ENCODE measurements at regions not wholly inside any gene's neighbourhood (a gene's known extent, or its start where the extent isn't known, plus 50 kb on each side); places are given as distances from the start of the nearest gene placed in this dataset.

DNA sequence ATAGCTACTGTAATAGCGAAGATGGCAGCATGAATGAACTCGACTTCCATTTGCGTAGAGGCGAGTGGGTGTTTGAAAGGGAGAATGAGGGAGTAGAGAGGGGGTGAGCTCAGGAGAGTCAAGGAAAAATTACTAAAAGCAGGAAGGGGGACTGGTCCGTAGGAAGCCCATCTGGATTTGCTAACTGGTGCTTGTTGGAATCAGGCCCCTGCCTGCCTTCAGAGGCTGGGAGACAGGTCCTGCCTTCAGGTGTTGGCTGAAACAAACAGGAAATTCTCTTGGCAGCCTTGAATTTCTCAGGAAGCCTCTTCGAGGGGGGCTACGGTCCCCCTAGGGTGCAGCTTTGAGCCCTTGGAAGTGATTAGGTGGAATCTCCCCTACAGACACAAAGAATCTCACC is 121.7 kb downstream of the OLFM1 start:
- ChIA-PET CTCF (no interaction called here), POLR2A (no interaction called here)
- H3K27me3 ChIP-seq (replicated peaks in 1 of 4; ENCODE audit: control extremely low read depth in 1 of 4, control insufficient read depth in 3 of 4, insufficient read depth in 4 of 4, low read length in 3 of 4) = no peaks in the 10 kb centered on the region
- no peaks in the 10 kb centered on the region for H3K79me2 ChIP-seq (ENCODE audit: control insufficient read depth, insufficient read depth, low read length)
- Mint-ChIP-seq H3K4me3 (no peak overlapping the region), H3K9me3 (ENCODE audit: insufficient read depth) (no peaks in the 10 kb centered on the region), H3K27ac (no peak overlapping the region), H3K27me3 (peaks cover 6% of the 10 kb centered on the region), H3K4me1 (no peaks in the 10 kb centered on the region)
- H3K4me2 ChIP-seq (replicated peaks; ENCODE audit: low read depth, low read length, poor library complexity, severe bottlenecking) = no peak overlapping the region
- TF ChIP-seq, protein P1, sequence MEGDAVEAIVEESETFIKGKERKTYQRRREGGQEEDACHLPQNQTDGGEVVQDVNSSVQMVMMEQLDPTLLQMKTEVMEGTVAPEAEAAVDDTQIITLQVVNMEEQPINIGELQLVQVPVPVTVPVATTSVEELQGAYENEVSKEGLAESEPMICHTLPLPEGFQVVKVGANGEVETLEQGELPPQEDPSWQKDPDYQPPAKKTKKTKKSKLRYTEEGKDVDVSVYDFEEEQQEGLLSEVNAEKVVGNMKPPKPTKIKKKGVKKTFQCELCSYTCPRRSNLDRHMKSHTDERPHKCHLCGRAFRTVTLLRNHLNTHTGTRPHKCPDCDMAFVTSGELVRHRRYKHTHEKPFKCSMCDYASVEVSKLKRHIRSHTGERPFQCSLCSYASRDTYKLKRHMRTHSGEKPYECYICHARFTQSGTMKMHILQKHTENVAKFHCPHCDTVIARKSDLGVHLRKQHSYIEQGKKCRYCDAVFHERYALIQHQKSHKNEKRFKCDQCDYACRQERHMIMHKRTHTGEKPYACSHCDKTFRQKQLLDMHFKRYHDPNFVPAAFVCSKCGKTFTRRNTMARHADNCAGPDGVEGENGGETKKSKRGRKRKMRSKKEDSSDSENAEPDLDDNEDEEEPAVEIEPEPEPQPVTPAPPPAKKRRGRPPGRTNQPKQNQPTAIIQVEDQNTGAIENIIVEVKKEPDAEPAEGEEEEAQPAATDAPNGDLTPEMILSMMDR (IDR thresholded peaks at IDR 0.05) = no peak
- no peak for TF ChIP-seq EZH2 (IDR thresholded peaks at IDR 0.05; ENCODE audit: borderline replicate concordance, insufficient read depth, low read depth, low read length, poor library complexity, severe bottlenecking)
- DNase-seq = no peak
- H3K36me3 ChIP-seq (replicated peaks in 1 of 2; ENCODE audit: control extremely low read depth in 1 of 2, control insufficient read depth in 1 of 2, extremely low read depth in 1 of 2, insufficient read depth in 2 of 2, low read length in 1 of 2) = no peaks in the 10 kb centered on the region
- H3K27ac ChIP-seq (ENCODE audit: low read length in 2 of 2) = no peak overlapping the region
- no peak overlapping the region for H2AFZ ChIP-seq (ENCODE audit: insufficient read depth, low read depth, low read length, poor library complexity, severe bottlenecking)
- no peak for ATAC-seq (ENCODE audit: low read depth)
- H3K9me3 ChIP-seq (ENCODE audit: control extremely low read depth in 1 of 3, control insufficient read depth in 2 of 3, insufficient read depth in 1 of 3, low read length in 2 of 3) = peaks cover 0 to 37% (median 6%) of the 10 kb centered on the region in 3 donors
- no peaks in the 10 kb centered on the region for H3K4me1 ChIP-seq (ENCODE audit: control insufficient read depth in 2 of 2, insufficient read depth in 2 of 2, low read length in 2 of 2)
- H3K4me3 ChIP-seq (ENCODE audit: control extremely low read depth in 1 of 5, extremely low read depth in 1 of 5, insufficient read depth in 1 of 5, low read depth in 2 of 5, low read length in 4 of 5) = no peak overlapping the region
- H4K20me1 ChIP-seq (ENCODE audit: control insufficient read depth, insufficient read depth, low read length, poor library complexity, severe bottlenecking) = no peaks in the 10 kb centered on the region
- intact Hi-C loops (cut with micrococcal nuclease) = no loop called here
- H3K9ac ChIP-seq (ENCODE audit: low read length) = no peak overlapping the region
- 85% methylated on average over 5 of the region's 7 CpGs for WGBS (ENCODE audit: insufficient coverage)

DNA sequence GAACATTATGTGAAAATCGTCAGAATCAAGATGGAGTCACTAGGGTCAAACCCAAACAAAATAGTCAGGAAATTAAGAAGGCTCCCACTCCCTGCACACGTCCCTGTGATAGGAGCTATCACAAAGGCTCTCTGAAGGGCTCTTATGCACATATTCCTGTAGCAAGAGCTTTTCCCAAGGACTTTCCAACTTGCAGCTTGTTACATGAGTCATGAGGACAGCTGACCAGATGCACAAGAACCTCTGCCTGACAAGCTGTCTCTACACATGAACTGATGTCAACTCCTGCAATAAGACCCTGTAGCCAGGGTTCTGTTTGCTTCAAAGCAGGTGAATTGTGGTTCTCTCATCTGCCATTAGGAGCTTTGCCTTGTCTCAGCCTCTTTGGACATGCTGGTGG is 122.4 kb downstream of the OLFM1 start:
- H3K4me2 ChIP-seq (replicated peaks; ENCODE audit: low read depth, low read length, poor library complexity, severe bottlenecking) = no peak overlapping the region
- H3K27me3 Mint-ChIP-seq = peaks cover 6% of the 10 kb centered on the region
- TF ChIP-seq, protein P1 (IDR thresholded peaks at IDR 0.05) = no peak
- TF ChIP-seq EZH2 (IDR thresholded peaks at IDR 0.05; ENCODE audit: borderline replicate concordance, insufficient read depth, low read depth, low read length, poor library complexity, severe bottlenecking) = no peak
- ChIA-PET CTCF (no interaction called here), POLR2A (no interaction called here)
- H3K36me3 ChIP-seq (replicated peaks in 1 of 2; ENCODE audit: control extremely low read depth in 1 of 2, control insufficient read depth in 1 of 2, extremely low read depth in 1 of 2, insufficient read depth in 2 of 2, low read length in 1 of 2) = no peaks in the 10 kb centered on the region
- H3K27ac Mint-ChIP-seq = no peak overlapping the region
- H3K9me3 ChIP-seq (ENCODE audit: control extremely low read depth in 1 of 3, control insufficient read depth in 2 of 3, insufficient read depth in 1 of 3, low read length in 2 of 3) = peaks cover 0 to 39% (median 6%) of the 10 kb centered on the region in 3 donors
- DNase-seq (no peak), ATAC-seq (ENCODE audit: low read depth) (no peak)
- no peak overlapping the region for H3K4me3 ChIP-seq (ENCODE audit: control extremely low read depth in 1 of 5, extremely low read depth in 1 of 5, insufficient read depth in 1 of 5, low read depth in 2 of 5, low read length in 4 of 5)
- H3K9ac ChIP-seq (ENCODE audit: low read length) = no peak overlapping the region
- intact Hi-C loops (cut with micrococcal nuclease) = no loop called here
- H3K4me1 Mint-ChIP-seq = no peaks in the 10 kb centered on the region
- no peaks in the 10 kb centered on the region for H3K4me1 ChIP-seq (ENCODE audit: control insufficient read depth in 2 of 2, insufficient read depth in 2 of 2, low read length in 2 of 2)
- H3K27me3 ChIP-seq (replicated peaks in 1 of 4; ENCODE audit: control extremely low read depth in 1 of 4, control insufficient read depth in 3 of 4, insufficient read depth in 4 of 4, low read length in 3 of 4) = no peaks in the 10 kb centered on the region
- 77% methylated on average over 2 of the region's 2 CpGs for WGBS (ENCODE audit: insufficient coverage)
- H3K9me3 Mint-ChIP-seq (ENCODE audit: insufficient read depth) = no peaks in the 10 kb centered on the region
- H2AFZ ChIP-seq (ENCODE audit: insufficient read depth, low read depth, low read length, poor library complexity, severe bottlenecking) = no peak overlapping the region
- no peaks in the 10 kb centered on the region for H3K79me2 ChIP-seq (ENCODE audit: control insufficient read depth, insufficient read depth, low read length)
- H3K4me3 Mint-ChIP-seq = no peak overlapping the region
- H4K20me1 ChIP-seq (ENCODE audit: control insufficient read depth, insufficient read depth, low read length, poor library complexity, severe bottlenecking) = no peaks in the 10 kb centered on the region
- no peak overlapping the region for H3K27ac ChIP-seq (ENCODE audit: low read length in 2 of 2)
